GM06990 (cell line): ENCODE measurements at regions not wholly inside any gene's neighbourhood (a gene's known extent, or its start where the extent isn't known, plus 50 kb on each side); places are given as distances from the start of the nearest gene placed in this dataset.

Source experiments
- DNase-seq: peaks from one replicate; pipeline ENCODE4 v3.0.0-alpha.2; 2011; ENCODE audit not compliant: insufficient read length; ENCODE audit errors: extremely low read depth
- H3K27me3 ChIP-seq: replicated peaks from 2 replicates; pipeline ENCODE4 v1.6.0; 2011; ENCODE audit warnings: low read length; ENCODE audit not compliant: control insufficient read depth, insufficient read depth
- H3K36me3 ChIP-seq: 2 replicates; pipeline ENCODE4 v1.5.1; 2011; ENCODE audit warnings: low read length; ENCODE audit not compliant: control insufficient read depth, insufficient read depth
- H3K4me3 ChIP-seq: replicated peaks from 2 replicates; pipeline ENCODE4 v1.5.1; 2011; ENCODE audit warnings: low read depth, mild to moderate bottlenecking, control low read depth, low read length
- TF ChIP-seq, protein P1 (sequence below): IDR thresholded peaks from 2 replicates; pipeline ENCODE4 v1.5.1; 2011; ENCODE audit warnings: low read length, control low read depth, mild to moderate bottlenecking, inconsistent platforms; ENCODE audit not compliant: insufficient read depth, poor library complexity, severe bottlenecking

DNA sequence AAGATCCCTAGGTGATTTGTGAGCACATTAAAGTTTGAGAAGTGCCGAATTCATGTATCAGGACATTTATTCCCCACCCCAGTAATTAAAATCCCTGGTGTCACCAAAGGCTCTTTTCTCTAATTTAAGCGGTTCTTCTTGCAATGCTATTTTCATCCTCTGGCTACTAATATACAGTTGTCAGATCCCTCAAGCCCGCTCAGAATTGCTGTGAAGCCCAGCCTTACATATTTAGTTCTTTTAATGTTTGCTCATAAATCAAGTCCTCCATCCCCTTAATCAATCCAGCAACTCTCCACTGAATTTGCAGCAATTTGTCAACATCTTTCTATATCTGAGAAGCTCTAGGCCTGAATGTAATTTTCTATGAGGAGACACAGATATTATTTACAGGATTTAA lies 437.9 kb downstream of the PIK3C3 start:
- H3K4me3 ChIP-seq: no peak overlapping the region
- no peaks in the 10 kb centered on the region for H3K27me3 ChIP-seq
- TF ChIP-seq, protein P1, sequence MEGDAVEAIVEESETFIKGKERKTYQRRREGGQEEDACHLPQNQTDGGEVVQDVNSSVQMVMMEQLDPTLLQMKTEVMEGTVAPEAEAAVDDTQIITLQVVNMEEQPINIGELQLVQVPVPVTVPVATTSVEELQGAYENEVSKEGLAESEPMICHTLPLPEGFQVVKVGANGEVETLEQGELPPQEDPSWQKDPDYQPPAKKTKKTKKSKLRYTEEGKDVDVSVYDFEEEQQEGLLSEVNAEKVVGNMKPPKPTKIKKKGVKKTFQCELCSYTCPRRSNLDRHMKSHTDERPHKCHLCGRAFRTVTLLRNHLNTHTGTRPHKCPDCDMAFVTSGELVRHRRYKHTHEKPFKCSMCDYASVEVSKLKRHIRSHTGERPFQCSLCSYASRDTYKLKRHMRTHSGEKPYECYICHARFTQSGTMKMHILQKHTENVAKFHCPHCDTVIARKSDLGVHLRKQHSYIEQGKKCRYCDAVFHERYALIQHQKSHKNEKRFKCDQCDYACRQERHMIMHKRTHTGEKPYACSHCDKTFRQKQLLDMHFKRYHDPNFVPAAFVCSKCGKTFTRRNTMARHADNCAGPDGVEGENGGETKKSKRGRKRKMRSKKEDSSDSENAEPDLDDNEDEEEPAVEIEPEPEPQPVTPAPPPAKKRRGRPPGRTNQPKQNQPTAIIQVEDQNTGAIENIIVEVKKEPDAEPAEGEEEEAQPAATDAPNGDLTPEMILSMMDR: no peak
- DNase-seq: no peak
- H3K36me3 ChIP-seq: no peaks in the 10 kb centered on the region

DNA sequence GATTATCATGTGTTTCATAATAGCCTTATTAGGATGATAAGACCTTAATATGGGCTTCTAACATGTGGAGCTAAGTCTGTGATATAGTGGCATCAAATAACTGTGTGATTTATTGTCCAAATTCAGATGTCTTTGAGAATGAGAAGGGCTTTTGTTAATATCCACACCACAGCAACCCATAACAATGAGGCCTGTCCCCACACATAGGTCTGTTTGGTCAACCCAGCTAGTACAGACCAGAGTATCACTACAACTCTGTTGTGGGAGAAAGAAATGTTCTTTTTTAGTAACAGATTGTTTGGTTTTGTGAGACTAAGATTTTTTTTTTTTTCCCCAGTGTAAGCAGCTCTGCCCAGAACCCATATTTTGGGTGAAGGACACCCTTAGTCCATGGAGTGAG lies 439.2 kb downstream of the PIK3C3 start:
- no peak for DNase-seq
- Histone ChIP-seq H3K36me3 (no peaks in the 10 kb centered on the region), H3K4me3 (no peak overlapping the region), H3K27me3 (no peaks in the 10 kb centered on the region)
- TF ChIP-seq, protein P1: no peak

DNA sequence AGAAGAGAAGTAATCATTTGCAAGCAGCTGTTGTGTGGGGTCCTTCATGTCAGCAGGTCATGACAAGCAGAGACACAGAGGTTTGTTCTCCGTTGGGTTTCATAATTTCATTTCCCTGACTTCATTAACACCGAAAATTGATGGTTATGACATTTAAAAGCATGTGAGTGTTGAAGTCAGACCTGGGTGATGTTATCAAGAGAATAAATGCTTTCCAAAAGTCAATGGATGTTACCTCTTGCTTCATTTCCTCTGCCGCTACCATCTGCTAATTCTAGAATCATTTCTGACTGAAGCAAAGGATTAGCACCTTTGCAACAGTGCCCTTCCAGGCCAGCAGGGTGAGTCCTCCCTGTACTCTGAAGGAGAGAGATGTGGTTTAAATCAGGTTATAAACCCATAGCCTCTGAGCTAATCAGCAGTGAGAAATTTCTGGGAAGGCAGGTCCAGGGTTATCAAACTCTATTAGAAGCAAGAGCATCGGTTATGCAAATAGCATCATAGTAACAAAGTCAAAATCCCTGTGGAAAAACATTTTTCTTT lies 446.2 kb downstream of the PIK3C3 start:
- H3K36me3 ChIP-seq: no peaks in the 10 kb centered on the region
- no peak overlapping the region for H3K4me3 ChIP-seq
- H3K27me3 ChIP-seq: no peaks in the 10 kb centered on the region
- TF ChIP-seq, protein P1: no peak
- no peak for DNase-seq

DNA sequence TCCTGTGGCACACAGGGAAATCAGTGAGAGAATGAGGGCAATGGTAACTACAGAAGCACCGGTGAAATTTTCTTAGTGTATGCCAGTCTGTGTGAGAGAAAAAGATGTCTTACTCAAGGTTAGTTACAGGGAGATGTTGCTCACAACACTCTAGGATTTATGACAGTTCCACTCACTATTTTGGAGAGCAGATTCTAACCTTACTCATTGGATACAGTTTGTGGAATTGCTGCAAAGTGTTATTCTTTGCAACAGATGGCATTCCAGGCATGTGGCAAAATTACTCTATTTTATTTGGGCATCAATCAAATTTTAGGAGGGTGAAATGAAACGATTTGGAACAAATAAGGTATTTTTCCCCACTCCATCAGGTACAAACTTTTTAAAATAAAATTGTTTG lies 449.1 kb downstream of the PIK3C3 start:
- no peaks in the 10 kb centered on the region for H3K36me3 ChIP-seq
- TF ChIP-seq, protein P1: no peak
- no peak overlapping the region for H3K4me3 ChIP-seq
- no peak for DNase-seq
- no peaks in the 10 kb centered on the region for H3K27me3 ChIP-seq

DNA sequence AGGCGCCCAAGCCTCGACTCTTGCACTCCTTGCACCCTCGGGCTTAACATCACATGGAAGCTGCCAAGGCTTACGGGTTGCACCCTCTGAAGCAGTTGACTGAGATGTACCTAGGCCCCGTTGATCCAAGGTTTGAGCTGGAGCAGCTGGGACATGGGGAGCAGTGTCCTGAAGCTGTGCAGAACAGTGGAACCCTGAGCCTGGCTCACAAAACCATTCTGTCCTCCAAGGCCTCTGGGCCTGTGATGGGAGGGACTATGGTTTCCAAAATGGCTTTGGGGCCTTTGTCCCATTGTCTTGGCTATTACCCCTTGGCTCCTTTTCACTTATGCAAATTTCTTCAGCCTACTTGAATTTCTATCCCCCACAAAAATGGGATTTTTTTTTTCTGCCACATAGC lies 454.0 kb downstream of the PIK3C3 start:
- Histone ChIP-seq H3K36me3 (no peaks in the 10 kb centered on the region), H3K27me3 (no peaks in the 10 kb centered on the region), H3K4me3 (no peak overlapping the region)
- no peak for DNase-seq
- TF ChIP-seq, protein P1: no peak

DNA sequence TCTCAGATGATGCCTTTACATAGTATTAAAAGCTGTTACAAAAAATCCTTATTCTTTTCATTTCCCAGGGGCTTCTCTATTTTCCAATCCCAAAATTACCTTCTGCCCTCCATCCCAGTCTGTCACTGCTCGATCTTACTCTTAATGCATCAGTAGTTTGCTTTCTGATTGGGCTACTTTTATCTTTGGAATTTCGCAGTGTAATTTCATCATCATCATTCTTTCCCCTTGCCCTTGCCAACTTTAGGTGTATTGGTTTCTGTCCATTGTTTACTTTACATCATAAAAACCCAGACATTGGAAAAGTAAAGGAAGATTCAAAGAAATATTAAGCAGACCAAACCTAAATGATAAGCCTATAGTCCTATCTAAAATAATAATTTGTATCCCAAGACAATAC lies 457.2 kb downstream of the PIK3C3 start:
- Histone ChIP-seq H3K36me3 (no peaks in the 10 kb centered on the region), H3K4me3 (no peak overlapping the region), H3K27me3 (no peaks in the 10 kb centered on the region)
- DNase-seq: no peak
- TF ChIP-seq, protein P1: no peak
